ENCODE measurements at regions not wholly inside any gene's neighbourhood (a gene's known extent, or its start where the extent isn't known, plus 50 kb on each side); places are given as distances from the start of the nearest gene placed in this dataset.

GRCh38 chr7:3234051-3234450 lies 67.0 kb upstream of the SDK1 start:
- intact Hi-C loops (cut with DNase I; ENCODE audit: low total_unique reads) = no loop called here
- TF ChIP-seq CTCF (IDR thresholded peaks at IDR 0.05) (no peak), EP300 (IDR thresholded peaks at IDR 0.05; ENCODE audit: low read depth) (no peak), POLR2AphosphoS5 (IDR thresholded peaks at IDR 0.05) (no peak), POLR2A (IDR thresholded peaks at IDR 0.05) (no peak)
- H3K4me3 ChIP-seq = no peak overlapping the region
- H3K27ac ChIP-seq = no peak overlapping the region
- DNase-seq = no peak
- in situ Hi-C loops (cut with MboI; ENCODE audit: low pct_ligation_motif_present in 1 of 4, low pct_unique_long_range_greater_than_20kb in 1 of 4, low sequenced_read_pairs in 3 of 4) = no loop called here
- no peaks in the 10 kb centered on the region for H3K4me1 ChIP-seq
- H3K9me3 ChIP-seq = no peaks in the 10 kb centered on the region
- peaks cover 4% of the 10 kb centered on the region for H3K27me3 ChIP-seq
- no peaks in the 10 kb centered on the region for H3K36me3 ChIP-seq
- WGBS, 2 donors (ENCODE audit: low coverage in 1 of 2) = 87 to 100% methylated on average over 2 to 6 of the region's 6 CpGs

DNA sequence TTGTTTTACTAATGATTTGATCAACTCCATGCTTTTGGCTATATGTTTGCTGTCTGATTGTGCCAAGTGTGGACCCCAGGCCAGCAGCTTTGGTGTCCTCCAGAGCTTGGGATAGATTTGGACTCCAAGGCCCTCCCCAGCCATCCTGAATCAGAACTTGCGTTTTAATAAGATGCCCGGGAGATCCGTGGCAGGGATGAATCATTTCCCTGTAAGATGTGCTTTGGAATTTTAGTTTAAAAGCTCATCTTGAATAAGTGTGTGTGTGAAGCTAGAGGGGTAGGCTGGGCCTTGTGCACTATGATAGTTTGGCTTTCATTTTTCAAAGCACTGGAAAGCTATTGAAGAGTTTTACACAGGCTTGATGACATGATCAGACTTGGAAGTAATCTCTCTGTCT lies 66.2 kb upstream of the SDK1 start:
- in situ Hi-C loops (cut with MboI; ENCODE audit: low pct_ligation_motif_present in 1 of 4, low pct_unique_long_range_greater_than_20kb in 1 of 4, low sequenced_read_pairs in 3 of 4) = no loop called here
- intact Hi-C loops (cut with DNase I; ENCODE audit: low total_unique reads) = no loop called here
- no peaks in the 10 kb centered on the region for H3K36me3 ChIP-seq
- WGBS, 2 donors (ENCODE audit: low coverage in 1 of 2) = 96 to 100% methylated on average over 1 to 3 of the region's 3 CpGs
- DNase-seq = no peak
- H3K27ac ChIP-seq = no peak overlapping the region
- TF ChIP-seq CTCF (IDR thresholded peaks at IDR 0.05) = no peak
- TF ChIP-seq EP300 (IDR thresholded peaks at IDR 0.05; ENCODE audit: low read depth) = no peak
- no peak for TF ChIP-seq POLR2AphosphoS5 (IDR thresholded peaks at IDR 0.05)
- no peak for TF ChIP-seq POLR2A (IDR thresholded peaks at IDR 0.05)
- H3K9me3 ChIP-seq = no peaks in the 10 kb centered on the region
- no peaks in the 10 kb centered on the region for H3K4me1 ChIP-seq
- H3K4me3 ChIP-seq = no peak overlapping the region
- peaks cover 4% of the 10 kb centered on the region for H3K27me3 ChIP-seq

DNA sequence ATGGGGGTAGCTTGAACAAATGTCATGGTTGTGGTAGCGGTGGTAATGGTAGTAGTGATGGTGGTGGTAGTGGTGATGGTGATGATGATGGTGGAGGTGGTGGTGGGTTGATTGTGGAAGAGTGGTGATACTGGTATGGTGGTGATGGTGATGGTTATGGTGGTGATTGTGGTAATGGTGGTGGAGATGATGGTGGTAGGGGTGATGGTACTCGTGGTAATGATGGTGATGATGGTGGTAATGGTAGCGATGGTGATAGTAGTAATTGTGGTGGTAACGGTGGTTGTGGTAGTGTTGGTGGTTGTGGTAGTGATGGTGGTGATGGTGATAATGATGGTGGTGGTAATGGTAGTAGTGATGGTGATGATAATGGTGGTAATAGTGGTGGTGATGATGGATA lies 65.7 kb upstream of the SDK1 start:
- Histone ChIP-seq H3K36me3 (no peaks in the 10 kb centered on the region), H3K9me3 (no peaks in the 10 kb centered on the region), H3K4me1 (no peaks in the 10 kb centered on the region), H3K4me3 (no peak overlapping the region), H3K27ac (no peak overlapping the region), H3K27me3 (peaks cover 4% of the 10 kb centered on the region)
- intact Hi-C loops (cut with DNase I; ENCODE audit: low total_unique reads) (no loop called here), in situ Hi-C loops (cut with MboI; ENCODE audit: low pct_ligation_motif_present in 1 of 4, low pct_unique_long_range_greater_than_20kb in 1 of 4, low sequenced_read_pairs in 3 of 4) (no loop called here)
- no peak for TF ChIP-seq EP300 (IDR thresholded peaks at IDR 0.05; ENCODE audit: low read depth)
- 74 to 87% methylated on average over 4 of the region's 4 CpGs for WGBS, 2 donors (ENCODE audit: low coverage in 1 of 2)
- no peak for DNase-seq

- in situ Hi-C loops (cut with MboI; ENCODE audit: low pct_ligation_motif_present in 1 of 4, low pct_unique_long_range_greater_than_20kb in 1 of 4, low sequenced_read_pairs in 3 of 4) = no loop called here
- H3K4me3 ChIP-seq = no peak overlapping the region
- intact Hi-C loops (cut with DNase I; ENCODE audit: low total_unique reads) = no loop called here
Observed at GRCh38 chr7:3236268-3236667, 64.8 kb upstream of the SDK1 start.

More at GRCh38 chr7:3236268-3236667, 64.8 kb upstream of the SDK1 start:
- no peak overlapping the region for H3K27ac ChIP-seq
- TF ChIP-seq POLR2AphosphoS5 (IDR thresholded peaks at IDR 0.05) (no peak), CTCF (IDR thresholded peaks at IDR 0.05) (no peak), EP300 (IDR thresholded peaks at IDR 0.05; ENCODE audit: low read depth) (no peak), POLR2A (IDR thresholded peaks at IDR 0.05) (no peak)
- H3K36me3 ChIP-seq = no peaks in the 10 kb centered on the region
- H3K4me1 ChIP-seq = no peaks in the 10 kb centered on the region
- no peaks in the 10 kb centered on the region for H3K9me3 ChIP-seq
- peaks cover 4% of the 10 kb centered on the region for H3K27me3 ChIP-seq
- DNase-seq = no peak
